ENCODE measurements at regions not wholly inside any gene's neighbourhood (a gene's known extent, or its start where the extent isn't known, plus 50 kb on each side); places are given as distances from the start of the nearest gene placed in this dataset.

GRCh38 chr11:128323381-128323780 is 264.0 kb downstream of the ETS1 start:
- no peak for DNase-seq (ENCODE audit: extremely low spot score, unreplicated experiment)
- Mint-ChIP-seq H3K4me1 (ENCODE audit: unreplicated experiment) (no peaks in the 10 kb centered on the region), H3K27ac (ENCODE audit: unreplicated experiment) (no peak overlapping the region), H3K4me3 (ENCODE audit: unreplicated experiment) (no peak overlapping the region), H3K9me3 (ENCODE audit: unreplicated experiment) (no peaks in the 10 kb centered on the region), H3K36me3 (ENCODE audit: unreplicated experiment) (no peaks in the 10 kb centered on the region), H3K27me3 (ENCODE audit: unreplicated experiment) (no peaks in the 10 kb centered on the region)
- peak; percentile 38 for TF ChIP-seq CTCF (IDR thresholded peaks at IDR 0.05)

GRCh38 chr11:128318856-128319474 is 268.4 kb downstream of the ETS1 start:
- no peak overlapping the region for H3K27ac Mint-ChIP-seq (ENCODE audit: unreplicated experiment)
- H3K27me3 Mint-ChIP-seq (ENCODE audit: unreplicated experiment), result no peaks in the 10 kb centered on the region
- H3K36me3 Mint-ChIP-seq (ENCODE audit: unreplicated experiment), result no peaks in the 10 kb centered on the region
- no peak for TF ChIP-seq CTCF (IDR thresholded peaks at IDR 0.05)
- no peak for DNase-seq (ENCODE audit: extremely low spot score, unreplicated experiment)
- no peak overlapping the region for H3K4me3 Mint-ChIP-seq (ENCODE audit: unreplicated experiment)
- no peaks in the 10 kb centered on the region for H3K4me1 Mint-ChIP-seq (ENCODE audit: unreplicated experiment)
- peaks cover 8% of the 10 kb centered on the region for H3K9me3 Mint-ChIP-seq (ENCODE audit: unreplicated experiment)

DNA sequence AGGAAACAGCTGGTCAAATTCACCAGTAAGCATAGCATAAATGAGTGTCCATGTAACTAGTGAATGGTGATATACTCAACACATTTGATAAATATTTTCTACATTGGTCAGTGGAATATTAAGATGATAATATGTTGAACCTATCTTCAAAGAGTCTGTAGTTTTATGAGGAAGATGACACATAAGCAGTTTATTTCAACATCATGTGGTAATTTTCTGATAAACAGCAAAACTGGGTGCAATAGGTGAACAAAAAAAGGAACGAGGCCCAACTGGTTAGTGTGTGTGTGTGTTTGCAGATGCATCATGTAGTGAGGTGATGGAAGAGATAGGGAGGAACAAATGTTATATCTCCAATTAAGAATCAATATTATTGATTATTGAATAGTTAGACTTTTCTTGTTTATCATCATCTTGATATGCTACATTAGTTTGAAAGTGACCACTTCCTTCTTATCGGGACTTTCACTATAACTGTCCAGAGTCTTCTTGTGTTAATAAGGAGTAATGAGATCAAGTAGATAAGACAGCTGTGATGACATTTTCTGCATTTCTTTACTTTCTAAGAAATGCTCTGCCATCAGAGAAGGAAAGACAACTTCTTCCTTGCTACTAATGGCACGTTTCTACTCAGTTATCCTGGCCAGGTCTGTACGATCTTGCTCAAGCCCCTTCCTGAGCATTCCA is 270.7 kb downstream of the ETS1 start:
- DNase-seq (ENCODE audit: extremely low spot score, unreplicated experiment), result no peak
- no peaks in the 10 kb centered on the region for H3K36me3 Mint-ChIP-seq (ENCODE audit: unreplicated experiment)
- H3K27ac Mint-ChIP-seq (ENCODE audit: unreplicated experiment), result no peak overlapping the region
- H3K4me1 Mint-ChIP-seq (ENCODE audit: unreplicated experiment), result peaks cover 8% of the 10 kb centered on the region
- H3K27me3 Mint-ChIP-seq (ENCODE audit: unreplicated experiment), result no peaks in the 10 kb centered on the region
- no peak for TF ChIP-seq CTCF (IDR thresholded peaks at IDR 0.05)
- H3K9me3 Mint-ChIP-seq (ENCODE audit: unreplicated experiment), result peaks cover 10% of the 10 kb centered on the region
- no peak overlapping the region for H3K4me3 Mint-ChIP-seq (ENCODE audit: unreplicated experiment)

- peaks cover 10% of the 10 kb centered on the region for H3K9me3 Mint-ChIP-seq (ENCODE audit: unreplicated experiment)
- DNase-seq (ENCODE audit: extremely low spot score, unreplicated experiment), result no peak
- peaks cover 16% of the 10 kb centered on the region for H3K4me1 Mint-ChIP-seq (ENCODE audit: unreplicated experiment)
- H3K27me3 Mint-ChIP-seq (ENCODE audit: unreplicated experiment), result no peaks in the 10 kb centered on the region
- no peaks in the 10 kb centered on the region for H3K36me3 Mint-ChIP-seq (ENCODE audit: unreplicated experiment)
- no peak overlapping the region for H3K27ac Mint-ChIP-seq (ENCODE audit: unreplicated experiment)
- no peak overlapping the region for H3K4me3 Mint-ChIP-seq (ENCODE audit: unreplicated experiment)
- no peak for TF ChIP-seq CTCF (IDR thresholded peaks at IDR 0.05)
These were observed 271.4 kb downstream of the ETS1 start for GRCh38 chr11:128315933-128316332.

GRCh38 chr11:128313931-128314330 is 273.4 kb downstream of the ETS1 start:
- H3K27me3 Mint-ChIP-seq (ENCODE audit: unreplicated experiment), result no peaks in the 10 kb centered on the region
- no peaks in the 10 kb centered on the region for H3K36me3 Mint-ChIP-seq (ENCODE audit: unreplicated experiment)

More at GRCh38 chr11:128313931-128314330, 273.4 kb downstream of the ETS1 start:
- DNase-seq (ENCODE audit: extremely low spot score, unreplicated experiment), result no peak
- H3K4me3 Mint-ChIP-seq (ENCODE audit: unreplicated experiment), result no peak overlapping the region
- peaks cover 10% of the 10 kb centered on the region for H3K9me3 Mint-ChIP-seq (ENCODE audit: unreplicated experiment)
- H3K27ac Mint-ChIP-seq (ENCODE audit: unreplicated experiment), result no peak overlapping the region
- peaks cover 18% of the 10 kb centered on the region for H3K4me1 Mint-ChIP-seq (ENCODE audit: unreplicated experiment)
- no peak for TF ChIP-seq CTCF (IDR thresholded peaks at IDR 0.05)

Data from osteocyte (in vitro differentiated cells).